Mammary epithelial cell (primary cell): ENCODE measurements at regions not wholly inside any gene's neighbourhood (a gene's known extent, or its start where the extent isn't known, plus 50 kb on each side); places are given as distances from the start of the nearest gene placed in this dataset.

Source experiments
- CTCF ChIP-seq, 2 donors: IDR thresholded peaks in 1 of 2; conservative IDR thresholded peaks in 1 of 2; 2 replicates each; pipeline ENCODE4 v1.5.1; 2011 to 2012; ENCODE audit warnings: inconsistent platforms in 2 of 2, low read length in 2 of 2, mild to moderate bottlenecking in 2 of 2, control low read depth in 1 of 2, low read depth in 1 of 2; ENCODE audit not compliant: insufficient read depth in 1 of 2; ENCODE audit errors: extremely low read depth in 1 of 2
- EZH2 ChIP-seq: IDR thresholded peaks from 2 replicates; pipeline ENCODE4 v1.6.1; 2012; ENCODE audit warnings: low read length, inconsistent platforms, borderline replicate concordance

- TF ChIP-seq CTCF (conservative IDR thresholded peaks at IDR 0.05 in 1 of 2, IDR thresholded peaks at IDR 0.05 in 1 of 2; ENCODE audit: extremely low read depth in 1 of 2, insufficient read depth in 1 of 2, low read depth in 1 of 2, low read length in 2 of 2) (no peak), EZH2 (no peak)
Measured at GRCh38 chr20:17155401-17155800, 71.4 kb upstream of the PCSK2 start.
